Lung microvascular endothelial cell (primary cell): ENCODE measurements at regions not wholly inside any gene's neighbourhood (a gene's known extent, or its start where the extent isn't known, plus 50 kb on each side); places are given as distances from the start of the nearest gene placed in this dataset.

Source experiments
- DNase-seq, 2 donors: peaks; one replicate each; pipeline versions ENCODE4 v3.0.0 to v3.0.0-alpha.2; 2010; ENCODE audit warnings: low read depth in 2 of 2

DNA sequence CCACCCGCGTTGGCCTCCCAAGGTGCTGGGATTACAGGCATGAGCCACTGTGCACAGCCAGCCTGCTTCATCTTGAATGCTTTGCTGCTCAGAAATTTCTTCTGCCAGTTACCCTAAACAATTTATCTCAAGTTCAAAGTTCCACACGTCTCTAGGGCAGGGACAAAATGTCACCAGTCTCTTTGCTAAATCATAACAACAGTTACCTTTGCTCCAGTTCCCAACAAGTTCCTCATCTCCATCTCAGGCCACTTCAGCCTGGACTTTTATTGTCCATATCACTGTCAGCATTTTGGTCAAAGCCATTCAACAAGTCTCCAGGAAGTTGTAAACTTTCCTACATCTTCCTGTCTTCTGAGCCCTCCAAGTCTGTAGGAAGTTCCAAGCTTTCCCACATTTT, 159.5 kb upstream of the DYRK2 start:
- no peak for DNase-seq

DNA sequence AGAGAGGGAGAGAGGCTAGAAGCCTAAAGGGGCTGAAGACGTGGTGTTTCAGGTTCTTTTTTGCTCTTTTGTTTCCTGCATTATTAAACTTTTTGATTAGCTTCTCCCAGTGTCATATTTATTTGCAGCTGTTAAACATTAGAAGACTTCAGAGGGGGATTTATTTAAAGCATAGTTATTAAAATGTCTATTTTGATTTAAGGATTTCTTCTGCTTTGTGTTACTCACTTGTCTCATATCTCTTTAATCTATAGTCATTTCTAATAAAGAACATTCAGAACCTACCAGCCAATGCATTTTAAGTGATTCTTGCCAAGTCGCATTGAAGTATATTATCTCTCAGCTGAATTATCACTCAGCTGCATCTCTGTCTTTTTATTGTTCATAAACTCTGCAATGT, 152.0 kb upstream of the DYRK2 start:
- no peak for DNase-seq

DNA sequence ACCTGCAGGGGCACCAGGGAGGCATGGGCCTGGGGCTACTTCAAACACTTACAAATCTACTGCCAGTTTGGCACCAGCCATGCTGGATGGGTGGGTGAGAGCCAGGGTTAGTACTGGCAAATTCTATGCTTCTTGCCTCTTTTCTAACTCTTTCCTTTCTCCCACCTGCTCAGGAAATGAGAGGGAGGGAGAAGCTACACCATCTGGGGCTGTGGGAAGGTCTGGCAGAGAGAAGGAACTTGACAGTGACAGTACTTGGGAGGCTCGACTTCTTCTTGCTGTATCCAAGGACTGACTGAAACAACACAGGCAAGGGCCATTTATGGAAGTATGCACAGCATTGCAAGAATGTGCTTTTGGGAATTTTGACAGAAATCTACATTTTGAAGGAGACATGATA, 149.6 kb upstream of the DYRK2 start:
- no peak for DNase-seq

DNA sequence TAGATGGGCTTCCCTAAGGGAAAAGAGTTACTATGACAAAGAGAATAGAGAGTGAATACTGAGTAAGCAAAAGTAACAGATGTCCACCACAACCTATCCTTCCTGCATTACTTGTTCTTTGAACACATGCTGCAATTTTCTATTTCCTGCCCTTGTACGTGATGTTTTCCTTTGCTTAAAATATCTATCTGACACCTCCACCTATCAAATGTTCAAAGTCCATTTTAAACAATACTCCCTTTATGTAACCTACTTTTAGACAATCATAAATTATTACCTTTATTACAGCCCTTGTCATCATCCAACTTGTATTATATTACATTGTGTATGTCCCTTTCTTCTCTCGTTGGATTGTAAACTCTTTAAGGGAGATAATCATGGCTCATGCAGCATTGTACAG, 147.2 kb upstream of the DYRK2 start:
- no peak for DNase-seq

DNA sequence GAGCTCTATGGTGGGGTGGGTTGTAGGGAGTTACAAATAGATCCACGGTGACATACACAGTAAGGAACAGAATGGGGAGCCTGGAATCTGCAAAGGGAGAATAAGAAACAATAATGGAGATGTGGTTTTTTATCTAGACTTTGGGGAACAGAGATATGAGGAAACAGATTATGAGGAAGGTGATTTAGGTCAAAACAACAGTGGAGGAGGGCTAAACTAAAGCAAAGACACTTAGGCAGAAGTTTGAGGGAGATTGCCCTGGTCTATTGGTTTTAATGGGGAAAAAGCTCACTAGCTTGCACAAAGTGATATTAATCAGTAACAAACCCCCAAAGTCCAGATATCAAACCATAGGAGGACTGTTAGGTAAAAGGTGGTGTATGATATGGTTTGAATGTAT, 144.5 kb upstream of the DYRK2 start:
- no peak for DNase-seq

DNA sequence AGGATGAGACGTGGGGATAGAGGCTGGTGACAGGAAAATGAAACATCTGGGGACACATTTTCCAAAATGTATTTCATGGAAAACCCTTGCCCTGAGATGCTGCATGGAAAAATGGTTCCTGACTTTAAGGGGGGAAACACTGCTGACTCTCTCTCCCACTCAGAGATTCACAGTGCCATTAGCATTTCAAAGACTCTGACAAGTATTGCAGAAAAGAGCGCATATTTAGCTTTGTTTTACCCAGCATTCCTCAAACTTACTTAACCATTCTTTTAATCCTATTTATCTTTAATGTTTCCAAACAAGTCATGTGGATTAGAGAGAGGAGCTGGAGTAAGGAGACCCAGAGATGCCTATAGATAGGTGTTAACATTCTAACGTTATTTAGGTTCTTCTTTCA, 141.8 kb upstream of the DYRK2 start:
- no peak for DNase-seq

DNA sequence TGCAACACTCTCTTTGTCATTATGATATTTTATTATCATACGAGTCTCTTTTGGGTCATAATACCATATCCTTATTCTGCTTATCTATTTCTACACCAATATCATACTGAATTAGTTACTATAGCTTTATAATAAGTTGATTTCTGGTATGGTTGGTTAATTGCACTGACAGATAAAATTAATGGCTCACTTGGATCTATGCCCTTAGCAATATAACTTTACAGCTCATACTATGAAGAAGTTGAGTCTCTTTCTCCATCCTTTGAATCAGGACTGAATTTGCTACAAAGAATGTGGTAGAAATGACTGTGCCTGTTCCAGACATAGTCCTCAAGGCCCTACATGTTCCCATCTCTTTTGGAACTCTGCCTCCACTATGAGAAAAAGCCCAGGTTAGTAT, 139.7 kb upstream of the DYRK2 start:
- no peak for DNase-seq

DNA sequence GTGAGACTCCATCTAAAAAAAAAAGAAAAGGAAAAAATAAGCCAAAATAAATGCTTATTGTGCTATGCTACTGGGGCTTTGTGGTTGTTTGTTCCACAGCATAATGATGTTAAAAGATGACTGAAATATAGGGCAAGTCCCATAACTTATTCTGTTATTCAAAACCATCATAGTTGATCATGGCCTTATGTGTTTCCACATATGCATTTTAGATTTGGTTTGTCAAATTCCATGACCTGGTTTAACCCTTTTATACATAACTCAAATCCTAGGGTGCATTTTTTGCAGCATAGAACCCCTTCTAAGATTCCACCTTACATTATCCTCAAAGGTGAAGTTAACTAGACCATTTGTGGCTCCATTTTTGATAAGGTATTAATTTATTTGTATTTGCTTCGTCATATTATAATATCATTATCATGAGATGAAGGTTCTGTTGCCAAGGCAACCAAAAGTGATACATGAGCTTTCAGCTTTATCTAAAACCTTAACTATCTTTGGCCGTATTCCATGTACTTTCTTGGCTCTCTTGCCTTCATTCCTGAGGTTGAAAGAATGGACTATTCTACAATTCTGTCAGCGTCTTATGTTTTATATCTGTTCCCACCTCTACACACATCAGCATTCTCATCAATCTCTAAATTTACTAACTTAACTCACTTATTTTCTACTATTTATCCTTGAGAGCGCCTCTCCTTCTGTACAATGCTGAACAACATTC, 138.7 kb upstream of the DYRK2 start:
- no peak for DNase-seq

DNA sequence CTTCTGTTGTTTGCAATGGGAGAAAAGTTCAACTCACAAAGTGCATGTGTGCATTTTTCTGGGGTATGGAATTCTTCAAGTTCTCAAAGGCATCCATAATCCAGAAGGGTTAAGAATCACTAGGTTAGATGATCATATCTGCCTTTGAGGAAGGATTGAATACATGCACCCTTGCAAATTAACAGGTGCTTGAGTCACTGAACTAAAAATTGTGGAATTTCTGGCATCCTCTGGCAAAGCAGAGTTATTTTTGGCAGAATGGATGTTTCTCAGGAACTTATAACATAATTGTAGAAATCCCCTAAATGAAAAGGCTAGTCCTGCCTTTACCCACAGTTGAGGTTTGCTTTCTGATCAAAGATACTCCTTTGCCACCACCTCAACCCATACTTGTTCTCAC, 136.5 kb upstream of the DYRK2 start:
- no peak for DNase-seq

DNA sequence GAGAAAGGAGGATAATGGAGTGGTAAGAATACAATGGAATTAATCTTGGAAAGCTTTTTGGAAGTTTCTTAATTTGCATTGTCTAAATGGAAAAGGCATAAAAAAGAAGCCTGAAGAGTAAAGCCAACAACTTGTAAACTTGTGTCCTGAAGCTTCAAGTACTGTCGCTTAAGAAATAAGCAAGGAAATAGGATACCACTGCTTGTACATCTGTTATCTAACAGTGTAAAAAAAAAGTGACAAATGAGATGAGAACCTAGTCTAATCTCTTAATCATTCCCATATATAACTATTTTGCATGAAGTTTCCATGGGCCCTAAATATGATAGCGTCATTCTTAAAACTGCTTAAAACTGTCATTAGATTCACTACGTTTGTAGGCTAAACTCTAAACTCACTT, 134.0 kb upstream of the DYRK2 start:
- no peak for DNase-seq

DNA sequence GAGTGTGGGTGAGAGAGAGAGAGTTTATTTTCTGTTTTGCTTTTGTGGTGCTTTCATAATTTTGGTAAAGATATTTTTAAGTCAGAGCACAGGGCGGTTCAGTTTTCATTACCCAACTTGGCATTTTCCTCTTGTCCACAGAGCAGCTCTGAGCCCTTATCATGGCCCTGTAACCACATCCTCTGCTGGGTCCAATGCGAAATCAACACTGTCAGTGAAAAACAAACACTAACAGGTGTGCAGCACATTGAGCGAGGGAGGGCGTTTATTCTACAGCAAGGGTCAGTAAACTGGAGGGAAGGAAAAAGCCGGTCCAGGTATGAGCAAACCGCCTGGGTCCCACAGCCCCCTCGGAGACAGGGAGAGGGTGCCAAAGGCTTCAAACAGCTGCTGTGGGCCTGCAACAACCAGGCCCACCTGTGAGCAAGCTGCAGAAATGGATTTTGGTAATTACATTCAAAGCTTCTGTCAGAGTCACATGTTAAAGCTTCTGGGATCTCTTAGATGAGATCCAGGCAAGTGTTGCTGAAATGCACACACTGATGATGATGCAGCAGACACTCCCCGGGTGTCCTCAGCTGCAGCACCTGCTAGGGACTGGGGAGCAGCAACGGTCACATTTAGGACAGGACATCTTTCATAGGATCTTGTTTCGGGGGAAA, 132.7 kb upstream of the DYRK2 start:
- DNase-seq = no peak

DNA sequence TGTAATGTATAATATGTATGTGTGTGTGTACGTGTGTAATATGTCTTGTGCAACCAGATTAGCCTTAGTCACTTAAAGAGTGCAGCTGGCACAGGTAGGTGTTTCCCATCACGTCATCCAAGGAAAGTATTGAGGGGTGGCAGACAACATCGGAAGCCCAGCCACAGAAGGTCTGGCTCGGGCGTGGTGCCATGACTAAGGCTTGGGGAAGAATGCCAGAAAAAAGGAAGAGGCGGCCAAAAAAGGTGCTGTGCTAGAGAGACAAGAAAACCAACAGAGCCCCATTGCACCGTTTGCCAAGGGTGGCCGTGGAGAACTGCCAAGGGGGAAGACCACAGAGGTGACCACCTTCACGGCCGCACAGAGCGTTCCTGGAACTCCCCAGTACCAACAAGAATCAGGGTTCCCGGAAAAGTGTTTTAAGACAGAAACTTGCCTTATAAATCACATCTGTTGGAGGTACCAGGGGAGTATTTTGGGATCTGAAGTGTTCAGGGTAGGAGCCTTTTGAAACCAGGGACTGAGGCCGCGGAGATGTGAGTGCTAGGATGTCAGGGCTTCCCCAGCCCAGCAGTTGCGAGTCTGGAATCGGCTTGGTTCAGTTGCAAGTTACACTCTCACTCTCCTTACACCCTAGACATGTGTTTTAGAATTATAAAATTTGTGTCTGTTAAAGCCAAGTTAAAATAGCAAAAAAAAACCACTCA, 131.2 kb upstream of the DYRK2 start:
- DNase-seq = no peak

DNA sequence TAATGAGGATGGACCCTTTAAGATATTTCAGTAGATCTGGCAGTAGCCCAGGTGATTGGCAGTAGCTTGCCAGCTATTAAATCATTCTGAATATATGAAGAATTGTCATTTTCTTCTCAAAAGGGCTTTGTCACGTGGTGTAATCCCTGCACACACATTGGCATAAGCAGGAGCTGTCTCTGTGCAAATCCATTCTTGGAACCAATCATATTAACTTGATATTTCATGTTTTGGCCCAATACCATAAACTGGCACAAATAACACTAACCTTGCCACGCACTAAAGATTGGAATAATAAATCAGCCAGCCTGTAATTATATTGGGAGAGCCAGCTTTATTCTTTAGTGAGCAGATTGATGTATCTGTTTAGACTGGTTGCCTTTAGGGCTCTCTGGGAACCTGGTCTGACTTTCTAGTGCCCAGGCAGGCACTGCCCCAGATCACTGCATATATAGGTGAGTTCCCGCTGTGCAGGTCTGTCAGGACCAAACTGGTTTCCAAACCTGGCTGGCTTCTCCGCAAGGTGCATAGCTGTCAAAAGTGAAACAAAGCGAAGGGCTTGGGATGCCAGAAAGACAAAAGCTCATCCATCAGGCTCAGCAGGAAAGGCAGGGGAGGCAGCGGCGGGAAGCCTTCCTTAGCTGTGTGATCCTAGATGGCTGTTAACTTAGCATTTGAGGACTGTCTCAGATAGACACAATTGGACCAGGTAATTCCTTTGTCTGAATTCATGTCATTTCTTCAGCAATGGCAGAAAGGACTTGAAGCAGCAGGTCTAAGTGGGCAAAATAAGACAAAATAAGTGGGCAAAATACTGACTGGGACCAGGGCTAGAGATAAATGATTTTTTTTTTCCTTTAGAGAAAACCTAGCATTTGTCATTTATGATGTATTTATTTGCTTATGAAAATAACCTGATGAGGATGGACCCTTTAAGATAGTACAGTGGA, 128.8 kb upstream of the DYRK2 start:
- DNase-seq = no peak

DNA sequence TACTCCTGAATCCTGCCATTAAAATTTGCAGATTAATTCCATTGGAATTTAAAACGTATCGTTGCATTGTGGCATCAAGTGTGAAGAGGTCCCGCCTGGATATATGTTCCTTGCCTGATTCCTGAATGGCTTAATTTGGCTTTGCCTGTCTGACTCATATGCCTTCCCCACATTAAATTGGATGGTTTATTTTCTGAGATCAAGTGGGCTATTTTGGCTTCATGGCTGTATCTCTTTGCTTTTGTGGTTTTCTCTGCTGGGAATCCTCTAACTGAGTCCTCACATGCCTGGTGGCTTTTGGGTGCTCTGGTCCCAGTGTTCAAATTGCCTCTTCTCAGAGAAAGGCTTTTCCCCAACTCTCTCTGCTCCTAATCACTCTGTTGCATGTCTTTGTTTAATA, 127.9 kb upstream of the DYRK2 start:
- DNase-seq = no peak

DNA sequence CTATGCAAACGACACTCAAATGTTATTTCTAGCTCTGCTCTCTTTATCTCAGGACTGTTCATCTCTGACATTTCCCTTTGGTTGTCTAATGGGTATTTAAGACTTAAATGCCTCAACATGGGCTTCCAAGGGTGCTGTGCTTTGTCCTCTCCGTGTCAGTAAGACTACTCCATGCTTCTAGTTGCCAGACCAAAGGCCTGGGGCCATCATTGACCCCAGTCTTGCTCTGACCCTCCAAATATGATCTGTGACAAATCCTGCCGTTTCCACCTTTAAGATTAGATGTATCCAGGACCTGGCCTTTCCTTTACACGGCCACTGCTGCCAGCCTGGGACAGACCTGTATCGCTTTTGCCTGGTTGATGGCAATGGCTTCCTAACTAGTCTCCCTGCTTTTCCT, 126.3 kb upstream of the DYRK2 start:
- no peak for DNase-seq

DNA sequence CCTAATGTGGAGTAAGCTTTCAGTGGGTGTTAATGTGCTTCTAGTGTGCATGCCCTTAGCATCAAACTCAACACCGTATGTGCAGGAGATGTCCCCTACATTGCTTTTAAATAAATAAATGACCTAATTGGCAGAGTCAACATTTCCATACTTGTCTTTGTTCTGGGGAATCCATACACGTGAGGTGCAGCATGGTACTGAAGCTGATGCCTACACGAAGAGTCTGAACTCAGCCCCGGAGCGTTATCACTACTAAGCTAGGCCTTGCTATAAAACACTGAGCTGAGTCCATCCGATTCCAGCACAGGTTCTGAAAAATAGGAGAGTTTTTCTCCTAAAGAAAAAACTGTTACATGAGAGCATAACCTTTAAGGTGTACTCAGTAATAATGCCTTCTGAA, 125.0 kb upstream of the DYRK2 start:
- DNase-seq = no peak

DNA sequence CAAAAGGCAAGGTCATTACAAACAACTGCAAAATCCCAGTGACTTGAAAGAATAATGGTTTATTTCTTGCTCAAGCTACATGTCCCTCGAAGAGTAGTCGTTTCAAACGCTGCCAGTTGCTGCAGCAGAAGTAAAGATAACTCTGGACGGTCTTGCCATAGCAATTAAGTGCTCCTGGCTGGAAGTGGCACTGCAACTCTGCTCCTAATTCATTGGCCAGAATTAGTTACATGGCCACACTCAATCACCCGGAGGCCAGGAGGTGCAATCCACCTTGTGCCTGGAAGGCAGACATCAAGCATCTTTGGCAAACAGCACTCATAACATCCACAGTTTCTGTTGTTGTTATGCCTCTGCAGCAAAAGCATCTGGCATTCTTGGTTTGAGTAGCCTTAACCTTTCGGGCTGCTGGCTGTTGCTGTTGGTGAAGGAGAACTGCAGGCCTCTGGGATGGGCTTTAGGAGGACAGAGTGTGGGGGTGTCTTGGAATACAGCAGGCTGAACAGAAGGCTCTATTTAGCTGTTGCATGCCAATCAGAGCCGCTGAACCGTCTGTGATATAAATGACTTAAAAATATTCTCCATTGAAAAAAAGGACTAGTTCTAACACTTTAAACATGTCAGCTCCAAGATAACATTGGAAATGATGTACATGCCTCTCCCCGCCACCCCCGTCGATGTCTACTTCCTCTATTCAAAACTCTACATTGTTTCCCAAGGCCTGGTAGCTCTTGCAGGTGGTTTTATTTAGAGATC, 123.5 kb upstream of the DYRK2 start:
- DNase-seq = no peak

DNA sequence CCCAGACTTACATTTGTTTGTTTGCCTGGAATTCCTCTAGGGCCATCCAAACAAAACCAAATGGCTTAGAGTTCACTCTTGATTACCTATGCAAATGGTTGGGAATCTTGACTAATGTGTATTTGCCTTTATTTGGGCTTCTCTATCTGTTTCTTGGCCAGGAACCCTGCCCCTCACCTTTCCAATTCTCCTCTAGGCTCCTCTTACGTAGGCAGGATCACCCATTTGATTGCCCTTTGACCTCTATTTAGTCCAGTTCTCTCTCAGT, 123.0 kb upstream of the DYRK2 start:
- no peak for DNase-seq

DNA sequence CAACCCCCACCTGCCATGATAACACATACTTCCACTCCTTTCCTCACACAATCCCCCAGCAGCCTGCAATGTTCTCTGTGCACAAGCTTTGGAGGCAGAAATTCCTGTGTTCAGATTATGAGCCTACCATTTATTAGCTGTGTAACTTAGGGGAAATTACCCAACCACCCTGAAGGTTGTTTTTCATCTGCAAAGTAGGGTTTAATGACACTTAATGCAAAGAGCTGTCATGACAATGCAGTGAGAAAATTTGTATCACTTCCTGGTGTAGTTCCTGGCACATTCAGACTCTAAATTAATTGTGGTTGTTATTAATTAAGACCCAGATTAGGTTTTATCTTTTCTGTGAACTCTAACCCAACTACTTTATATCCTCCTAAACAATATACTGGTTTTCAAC, 122.4 kb upstream of the DYRK2 start:
- DNase-seq = no peak

DNA sequence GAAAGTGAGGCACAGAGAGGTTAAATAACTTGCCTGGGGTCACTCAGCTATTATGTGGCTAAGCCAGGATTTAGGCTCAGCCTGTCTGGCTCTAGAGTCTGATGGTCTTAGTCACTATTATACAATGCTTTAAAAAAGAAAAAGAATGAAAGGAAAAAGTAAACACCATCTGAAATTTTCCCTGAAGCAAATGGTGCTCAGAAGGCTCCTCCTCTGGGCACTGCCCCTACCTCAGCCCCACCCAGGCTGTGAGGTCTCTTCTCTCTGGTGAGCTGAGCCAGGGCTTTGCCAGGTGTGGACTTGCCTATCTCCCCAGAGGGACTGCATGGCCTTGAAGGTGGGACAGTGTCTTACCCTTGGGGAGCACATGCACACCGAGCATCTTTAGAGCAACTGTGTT, 117.5 kb upstream of the DYRK2 start:
- DNase-seq = no peak

DNA sequence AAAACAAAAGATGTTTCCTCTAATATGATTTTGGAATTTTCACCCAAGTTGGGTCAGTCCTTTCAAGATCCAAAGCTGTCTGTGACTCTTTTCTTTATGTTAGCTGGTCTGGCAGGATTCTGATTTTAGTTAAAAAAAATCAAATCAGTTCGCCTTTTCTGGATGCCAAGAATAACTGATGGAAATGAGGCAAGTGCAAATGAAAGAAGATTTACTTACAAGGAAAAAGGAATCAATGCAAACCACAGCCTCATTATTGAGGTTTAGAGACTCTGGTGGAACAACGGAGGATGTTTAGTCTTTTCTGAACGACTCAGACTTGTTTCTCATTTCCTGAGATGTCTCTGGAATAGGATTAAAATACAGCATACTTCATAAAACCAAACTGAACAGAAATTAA, 117.0 kb upstream of the DYRK2 start:
- DNase-seq = no peak
